ENCODE measurements at regions not wholly inside any gene's neighbourhood (a gene's known extent, or its start where the extent isn't known, plus 50 kb on each side); places are given as distances from the start of the nearest gene placed in this dataset.

DNA sequence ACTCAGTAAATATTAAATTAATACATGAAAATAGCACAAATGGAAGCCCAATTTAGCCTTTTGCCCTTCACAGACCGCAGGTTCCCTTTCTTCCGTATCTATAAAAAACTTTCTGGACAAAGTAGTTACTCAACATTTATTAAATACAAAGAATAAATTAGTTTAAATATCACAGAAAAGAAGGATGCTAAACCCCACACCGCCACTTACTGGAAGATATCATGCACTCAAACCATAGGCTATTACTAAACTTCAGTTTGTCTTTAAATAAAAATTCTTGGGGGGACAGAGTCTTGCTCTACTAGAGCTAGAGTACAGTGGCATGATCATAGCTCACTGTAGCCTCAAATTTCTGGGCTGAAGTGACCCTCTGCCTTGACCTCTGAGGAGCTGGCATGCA lies 120.7 kb upstream of the FHL2 start:
- TF ChIP-seq, protein P1, sequence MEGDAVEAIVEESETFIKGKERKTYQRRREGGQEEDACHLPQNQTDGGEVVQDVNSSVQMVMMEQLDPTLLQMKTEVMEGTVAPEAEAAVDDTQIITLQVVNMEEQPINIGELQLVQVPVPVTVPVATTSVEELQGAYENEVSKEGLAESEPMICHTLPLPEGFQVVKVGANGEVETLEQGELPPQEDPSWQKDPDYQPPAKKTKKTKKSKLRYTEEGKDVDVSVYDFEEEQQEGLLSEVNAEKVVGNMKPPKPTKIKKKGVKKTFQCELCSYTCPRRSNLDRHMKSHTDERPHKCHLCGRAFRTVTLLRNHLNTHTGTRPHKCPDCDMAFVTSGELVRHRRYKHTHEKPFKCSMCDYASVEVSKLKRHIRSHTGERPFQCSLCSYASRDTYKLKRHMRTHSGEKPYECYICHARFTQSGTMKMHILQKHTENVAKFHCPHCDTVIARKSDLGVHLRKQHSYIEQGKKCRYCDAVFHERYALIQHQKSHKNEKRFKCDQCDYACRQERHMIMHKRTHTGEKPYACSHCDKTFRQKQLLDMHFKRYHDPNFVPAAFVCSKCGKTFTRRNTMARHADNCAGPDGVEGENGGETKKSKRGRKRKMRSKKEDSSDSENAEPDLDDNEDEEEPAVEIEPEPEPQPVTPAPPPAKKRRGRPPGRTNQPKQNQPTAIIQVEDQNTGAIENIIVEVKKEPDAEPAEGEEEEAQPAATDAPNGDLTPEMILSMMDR (conservative IDR thresholded peaks at IDR 0.05; ENCODE audit: low read depth, low read length) = 0 out of 2 replicates have a peak, but pooled peaks have one; percentile 18
- no peak for TF ChIP-seq EZH2 (IDR thresholded peaks at IDR 0.05; ENCODE audit: low read length, unreplicated experiment)

Data from PC-3 (cell line).